GM21529 (cell line): ENCODE measurements at regions not wholly inside any gene's neighbourhood (a gene's known extent, or its start where the extent isn't known, plus 50 kb on each side); places are given as distances from the start of the nearest gene placed in this dataset.
A peak's percentile ranks its signal among the peaks of the same experiment; 100 is the strongest.

Experiments used
- ATAC-seq: cut with Tn5 transposase; IDR thresholded peaks from one replicate; pipeline ENCODE4 v1.9.1; 2021; ENCODE audit not compliant: unreplicated experiment

- no peak for ATAC-seq
Measured at GRCh38 chr6:56378966-56379585, 131.7 kb upstream of the COL21A1 start.

- no peak for ATAC-seq
Measured at GRCh38 chr6:56378507-56378906, 131.1 kb upstream of the COL21A1 start.

- ATAC-seq: no peak
Measured at GRCh38 chr6:56377295-56377694, 129.9 kb upstream of the COL21A1 start.

- ATAC-seq: no peak
Measured at GRCh38 chr6:56375806-56376205, 128.4 kb upstream of the COL21A1 start.

- no peak for ATAC-seq
Measured at GRCh38 chr6:56374841-56375369, 127.5 kb upstream of the COL21A1 start.

GRCh38 chr6:56372406-56372995 is 125.1 kb upstream of the COL21A1 start:
- ATAC-seq: no peak

GRCh38 chr6:56370561-56371211 is 123.3 kb upstream of the COL21A1 start:
- ATAC-seq: peak; percentile 82

GRCh38 chr6:56370127-56370540 is 122.8 kb upstream of the COL21A1 start:
- ATAC-seq: no peak

GRCh38 chr6:56368491-56368890 is 121.1 kb upstream of the COL21A1 start:
- no peak for ATAC-seq

- ATAC-seq: no peak
Measured at GRCh38 chr6:56366141-56366852, 118.9 kb upstream of the COL21A1 start.

GRCh38 chr6:56364827-56365339 is 117.5 kb upstream of the COL21A1 start:
- ATAC-seq: no peak

GRCh38 chr6:56364431-56364826 is 117.0 kb upstream of the COL21A1 start:
- no peak for ATAC-seq

- no peak for ATAC-seq
Measured at GRCh38 chr6:56363796-56364430, 116.5 kb upstream of the COL21A1 start.

- ATAC-seq: no peak
Measured at GRCh38 chr6:56361812-56362211, 114.4 kb upstream of the COL21A1 start.

GRCh38 chr6:56359201-56359899 is 112.0 kb upstream of the COL21A1 start:
- peak; percentile 88 for ATAC-seq

GRCh38 chr6:56357616-56358373 is 110.4 kb upstream of the COL21A1 start:
- ATAC-seq: peak; percentile 72

GRCh38 chr6:56356426-56356825 is 109.0 kb upstream of the COL21A1 start:
- no peak for ATAC-seq

GRCh38 chr6:56353860-56354259 is 106.5 kb upstream of the COL21A1 start:
- no peak for ATAC-seq

- ATAC-seq: no peak
Measured at GRCh38 chr6:56350628-56351260, 103.4 kb upstream of the COL21A1 start.
